ENCODE measurements at regions not wholly inside any gene's neighbourhood (a gene's known extent, or its start where the extent isn't known, plus 50 kb on each side); places are given as distances from the start of the nearest gene placed in this dataset.
"Not testable (repeated sequence)": the region's sequence is repeated elsewhere in the genome, so short reads cannot be mapped to it uniquely, and the experiment has no call there.

GRCh38 chr4:110424144-110424543 is 51.8 kb upstream of the ENPEP start:
- DNase-seq (ENCODE audit: low read depth in 2 of 3, low spot score in 1 of 3): no peak

- no peak for DNase-seq (ENCODE audit: low read depth in 2 of 3, low spot score in 1 of 3)
Measured at GRCh38 chr4:110418641-110419040, 57.3 kb upstream of the ENPEP start.

- DNase-seq (ENCODE audit: low read depth in 2 of 3, low spot score in 1 of 3): no peak
Measured at GRCh38 chr4:110417136-110417535, 58.8 kb upstream of the ENPEP start.

GRCh38 chr4:110415478-110415877 is 60.5 kb upstream of the ENPEP start:
- no peak for DNase-seq (ENCODE audit: low read depth in 2 of 3, low spot score in 1 of 3)

GRCh38 chr4:110415041-110415440 is 60.9 kb upstream of the ENPEP start:
- DNase-seq (ENCODE audit: low read depth in 2 of 3, low spot score in 1 of 3): no peak

GRCh38 chr4:110414561-110414920 is 61.4 kb upstream of the ENPEP start:
- no peak for DNase-seq (ENCODE audit: low read depth in 2 of 3, low spot score in 1 of 3)

- DNase-seq (ENCODE audit: low read depth in 2 of 3, low spot score in 1 of 3): not testable (repeated sequence)
Measured at GRCh38 chr4:110413807-110414560, 62.0 kb upstream of the ENPEP start.

GRCh38 chr4:110412354-110413065 is 63.4 kb upstream of the ENPEP start:
- DNase-seq (ENCODE audit: low read depth in 2 of 3, low spot score in 1 of 3): no peak

GRCh38 chr4:110411574-110412011 is 64.4 kb upstream of the ENPEP start:
- no peak for DNase-seq (ENCODE audit: low read depth in 2 of 3, low spot score in 1 of 3)

- not testable (repeated sequence) for DNase-seq (ENCODE audit: low read depth in 2 of 3, low spot score in 1 of 3)
Measured at GRCh38 chr4:110410853-110411573, 64.9 kb upstream of the ENPEP start.

- no peak for DNase-seq (ENCODE audit: low read depth in 2 of 3, low spot score in 1 of 3)
Measured at GRCh38 chr4:110400086-110400485, 75.9 kb upstream of the ENPEP start.

GRCh38 chr4:110399046-110399445 is 76.9 kb upstream of the ENPEP start:
- DNase-seq (ENCODE audit: low read depth in 2 of 3, low spot score in 1 of 3): not testable (repeated sequence)

- no peak for DNase-seq (ENCODE audit: low read depth in 2 of 3, low spot score in 1 of 3)
Measured at GRCh38 chr4:110396963-110397362, 79.0 kb upstream of the ENPEP start.

GRCh38 chr4:110395421-110395820 is 80.5 kb upstream of the ENPEP start:
- no peak for DNase-seq (ENCODE audit: low read depth in 2 of 3, low spot score in 1 of 3)

- no peak for DNase-seq (ENCODE audit: low read depth in 2 of 3, low spot score in 1 of 3)
Measured at GRCh38 chr4:110394871-110395270, 81.1 kb upstream of the ENPEP start.

GRCh38 chr4:110381784-110382183 is 94.2 kb upstream of the ENPEP start:
- DNase-seq (ENCODE audit: low read depth in 2 of 3, low spot score in 1 of 3): no peak

- no peak for DNase-seq (ENCODE audit: low read depth in 2 of 3, low spot score in 1 of 3)
Measured at GRCh38 chr4:110372485-110372884, 103.5 kb upstream of the ENPEP start.

GRCh38 chr4:110371016-110371770 is 104.8 kb upstream of the ENPEP start:
- no peak for DNase-seq (ENCODE audit: low read depth in 2 of 3, low spot score in 1 of 3)

GRCh38 chr4:110368409-110368808 is 107.5 kb upstream of the ENPEP start:
- DNase-seq (ENCODE audit: low read depth in 2 of 3, low spot score in 1 of 3): no peak

GRCh38 chr4:110367156-110367555 is 108.8 kb upstream of the ENPEP start:
- no peak for DNase-seq (ENCODE audit: low read depth in 2 of 3, low spot score in 1 of 3)

- no peak for DNase-seq (ENCODE audit: low read depth in 2 of 3, low spot score in 1 of 3)
Measured at GRCh38 chr4:110365761-110366160, 110.2 kb upstream of the ENPEP start.
